Esophagus muscularis mucosa (tissue), 3 donors: ENCODE measurements at regions not wholly inside any gene's neighbourhood (a gene's known extent, or its start where the extent isn't known, plus 50 kb on each side); places are given as distances from the start of the nearest gene placed in this dataset.

Experiments used
- EP300 ChIP-seq: sonication (generic); formaldehyde crosslinking; IDR thresholded peaks from one replicate; pipeline ENCODE4 v1.6.1; 2017; ENCODE audit warnings: antibody characterized with exemption
- TF ChIP-seq, protein P1 (sequence below), 3 experiments: fragments of 200-600 bp in 2 of 3; fragments of 450-650 bp in 1 of 3; sonication (generic) in 2 of 3; IDR thresholded peaks; one replicate each; pipeline ENCODE4 v1.5.1; 2017 to 2019; ENCODE audit warnings: antibody characterized with exemption in 3 of 3, mild to moderate bottlenecking in 2 of 3, moderate library complexity in 1 of 3

DNA sequence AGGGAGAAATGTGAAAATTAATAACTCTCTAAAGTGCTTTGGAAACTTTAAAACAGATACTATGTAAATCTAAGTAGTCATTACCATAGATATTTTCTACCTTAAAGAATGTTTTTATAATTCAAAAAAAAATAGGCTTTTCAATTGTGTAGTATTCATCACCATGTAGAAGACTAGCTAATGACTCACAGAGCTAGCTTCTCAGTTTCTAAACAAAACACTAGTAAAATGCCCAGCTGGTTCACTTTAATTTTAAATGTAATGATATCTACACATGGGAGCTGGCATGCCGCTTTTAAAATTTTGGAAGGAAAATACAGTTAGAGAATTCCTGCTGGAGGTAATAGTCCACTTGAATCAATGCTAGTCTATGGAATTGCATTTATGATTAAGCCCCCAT lies 509.8 kb downstream of the CSNK1G3 start:
- TF ChIP-seq, protein P1, sequence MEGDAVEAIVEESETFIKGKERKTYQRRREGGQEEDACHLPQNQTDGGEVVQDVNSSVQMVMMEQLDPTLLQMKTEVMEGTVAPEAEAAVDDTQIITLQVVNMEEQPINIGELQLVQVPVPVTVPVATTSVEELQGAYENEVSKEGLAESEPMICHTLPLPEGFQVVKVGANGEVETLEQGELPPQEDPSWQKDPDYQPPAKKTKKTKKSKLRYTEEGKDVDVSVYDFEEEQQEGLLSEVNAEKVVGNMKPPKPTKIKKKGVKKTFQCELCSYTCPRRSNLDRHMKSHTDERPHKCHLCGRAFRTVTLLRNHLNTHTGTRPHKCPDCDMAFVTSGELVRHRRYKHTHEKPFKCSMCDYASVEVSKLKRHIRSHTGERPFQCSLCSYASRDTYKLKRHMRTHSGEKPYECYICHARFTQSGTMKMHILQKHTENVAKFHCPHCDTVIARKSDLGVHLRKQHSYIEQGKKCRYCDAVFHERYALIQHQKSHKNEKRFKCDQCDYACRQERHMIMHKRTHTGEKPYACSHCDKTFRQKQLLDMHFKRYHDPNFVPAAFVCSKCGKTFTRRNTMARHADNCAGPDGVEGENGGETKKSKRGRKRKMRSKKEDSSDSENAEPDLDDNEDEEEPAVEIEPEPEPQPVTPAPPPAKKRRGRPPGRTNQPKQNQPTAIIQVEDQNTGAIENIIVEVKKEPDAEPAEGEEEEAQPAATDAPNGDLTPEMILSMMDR (IDR thresholded peaks at IDR 0.05) = no peak
- TF ChIP-seq EP300 = no peak
